ENCODE measurements at regions not wholly inside any gene's neighbourhood (a gene's known extent, or its start where the extent isn't known, plus 50 kb on each side); places are given as distances from the start of the nearest gene placed in this dataset.
A peak's percentile ranks its signal among the peaks of the same experiment; 100 is the strongest.

- no peak for TF ChIP-seq ZNF140 (tag by site-specific recombination; IDR thresholded peaks at IDR 0.05)
- TF ChIP-seq ZSCAN5A (tag by site-specific recombination; IDR thresholded peaks at IDR 0.05): no peak
- TF ChIP-seq ZNF433 (tag by site-specific recombination; IDR thresholded peaks at IDR 0.05; ENCODE audit: low read depth): no peak
- peak; percentile 77 for TF ChIP-seq ZBTB8A (tag by site-specific recombination; IDR thresholded peaks at IDR 0.05)
- TF ChIP-seq ZSCAN4 (tag by site-specific recombination; IDR thresholded peaks at IDR 0.05): no peak
- no peak for TF ChIP-seq ZNF777 (tag by site-specific recombination; IDR thresholded peaks at IDR 0.05; ENCODE audit: borderline replicate concordance)
- TF ChIP-seq TCF7L2 (IDR thresholded peaks at IDR 0.05; ENCODE audit: borderline replicate concordance, low read depth, low read length): peak; percentile 100
- no peak for TF ChIP-seq ZNF473 (tag by site-specific recombination; IDR thresholded peaks at IDR 0.05)
- TF ChIP-seq SALL2 (tag by site-specific recombination; IDR thresholded peaks at IDR 0.05; ENCODE audit: borderline replicate concordance): no peak
- no peak for TF ChIP-seq ZNF514 (tag by site-specific recombination; IDR thresholded peaks at IDR 0.05)
- peak; percentile 71 for TF ChIP-seq PATZ1 (tag by site-specific recombination; IDR thresholded peaks at IDR 0.05)
- TF ChIP-seq ZNF221 (tag by site-specific recombination; IDR thresholded peaks at IDR 0.05; ENCODE audit: borderline replicate concordance): no peak
- TF ChIP-seq ZNF423 (tag by site-specific recombination; IDR thresholded peaks at IDR 0.05): 0 out of 2 replicates have a peak, but pooled peaks have one; percentile 34
- no peak for TF ChIP-seq ZNF223 (tag by site-specific recombination; IDR thresholded peaks at IDR 0.05)
- no peak for TF ChIP-seq ZNF76 (tag by site-specific recombination; IDR thresholded peaks at IDR 0.05; ENCODE audit: borderline replicate concordance, low read depth)
- peak; percentile 86 for TF ChIP-seq IKZF3 (tag by site-specific recombination; IDR thresholded peaks at IDR 0.05)
- no peak for TF ChIP-seq ZNF37A (tag by site-specific recombination; IDR thresholded peaks at IDR 0.05)
- TF ChIP-seq ZNF654 (tag by site-specific recombination; IDR thresholded peaks at IDR 0.05; ENCODE audit: low read depth): no peak
- TF ChIP-seq KLF1 (tag by site-specific recombination; IDR thresholded peaks at IDR 0.05): no peak
- TF ChIP-seq ZNF114 (tag by site-specific recombination; IDR thresholded peaks at IDR 0.05): no peak
- no peak for TF ChIP-seq ZNF23 (tag by site-specific recombination; IDR thresholded peaks at IDR 0.05; ENCODE audit: borderline replicate concordance)
- no peak for TF ChIP-seq ZNF16 (tag by site-specific recombination; IDR thresholded peaks at IDR 0.05; ENCODE audit: low read depth)
- TF ChIP-seq ZNF501 (tag by site-specific recombination; IDR thresholded peaks at IDR 0.05): no peak
- TF ChIP-seq ZNF544 (tag by site-specific recombination; IDR thresholded peaks at IDR 0.05): no peak
- TF ChIP-seq ZNF48 (tag by site-specific recombination; IDR thresholded peaks at IDR 0.05): no peak
- no peak for TF ChIP-seq ZNF704 (tag by site-specific recombination; IDR thresholded peaks at IDR 0.05)
- no peak for TF ChIP-seq ZNF311 (tag by site-specific recombination; IDR thresholded peaks at IDR 0.05; ENCODE audit: borderline replicate concordance)
- no peak for TF ChIP-seq ZNF174 (tag by site-specific recombination; IDR thresholded peaks at IDR 0.05)
- TF ChIP-seq KLF17 (tag by site-specific recombination; IDR thresholded peaks at IDR 0.05): 0 out of 2 replicates have a peak, but pooled peaks have one; percentile 20
- TF ChIP-seq ZBTB17 (tag by site-specific recombination; IDR thresholded peaks at IDR 0.05): peak; percentile 58
These were observed 365.6 kb upstream of the AUTS2 start (continued) for GRCh38 chr7:69232445-69233376.

All from HEK293 (cell line).